Endodermal cell (in vitro differentiated cells): ENCODE measurements at regions not wholly inside any gene's neighbourhood (a gene's known extent, or its start where the extent isn't known, plus 50 kb on each side); places are given as distances from the start of the nearest gene placed in this dataset.

Experiments
- DNase-seq: peaks from one replicate; pipeline ENCODE4 v3.0.0-alpha.2; 2017
- H3K27ac ChIP-seq: 2 replicates; pipeline ENCODE4 v1.5.1; 2013; ENCODE audit warnings: mild to moderate bottlenecking, low read depth, low read length, moderate library complexity
- H3K27me3 ChIP-seq: 2 replicates; pipeline ENCODE4 v1.6.1; 2013; ENCODE audit warnings: mild to moderate bottlenecking, low read length, moderate library complexity; ENCODE audit not compliant: insufficient read depth, control insufficient read depth, poor library complexity, severe bottlenecking
- H3K36me3 ChIP-seq: 2 replicates; pipeline ENCODE4 v1.7.0; 2013; ENCODE audit warnings: mild to moderate bottlenecking, low read length, moderate library complexity; ENCODE audit not compliant: control insufficient read depth, insufficient read depth
- H3K4me1 ChIP-seq: one replicate; pipeline ENCODE4 v1.7.0; 2013; ENCODE audit warnings: low read length; ENCODE audit not compliant: control insufficient read depth, insufficient read depth
- H3K4me3 ChIP-seq: 2 replicates; pipeline ENCODE4 v1.5.1; 2013; ENCODE audit warnings: mild to moderate bottlenecking, low read length, moderate library complexity
- H3K9ac ChIP-seq: 2 replicates; pipeline ENCODE4 v1.6.1; 2013; ENCODE audit warnings: mild to moderate bottlenecking, low read length, moderate library complexity; ENCODE audit not compliant: poor library complexity, severe bottlenecking; ENCODE audit errors: extremely low read depth
- H3K9me3 ChIP-seq: 2 replicates; pipeline ENCODE4 v1.6.1; 2013; ENCODE audit warnings: mild to moderate bottlenecking, low read length, moderate library complexity; ENCODE audit not compliant: control insufficient read depth
- H3K27ac Mint-ChIP-seq: 2 replicates; pipeline ENCODE4 v1.8.0; 2020; ENCODE audit warnings: mixed read lengths
- H3K27me3 Mint-ChIP-seq: 2 replicates; pipeline ENCODE4 v1.8.0; 2021; ENCODE audit warnings: mild to moderate bottlenecking, mixed read lengths; ENCODE audit not compliant: insufficient read depth
- H3K36me3 Mint-ChIP-seq: 2 replicates; pipeline ENCODE4 v1.8.0; 2020; ENCODE audit warnings: low read depth, mixed read lengths
- H3K4me1 Mint-ChIP-seq: 2 replicates; pipeline ENCODE4 v1.8.0; 2020; ENCODE audit warnings: mixed read lengths
- H3K4me3 Mint-ChIP-seq: 2 replicates; pipeline ENCODE4 v1.8.0; 2020; ENCODE audit warnings: mild to moderate bottlenecking, moderate library complexity, mixed read lengths
- H3K9me3 Mint-ChIP-seq: 2 replicates; pipeline ENCODE4 v1.8.0; 2020; ENCODE audit warnings: mild to moderate bottlenecking, mixed read lengths
- CTCF ChIP-seq: fragments of 200-600 bp; sonication (generic); conservative IDR thresholded peaks from 2 replicates; pipeline ENCODE4 v1.5.0; 2021; ENCODE audit warnings: antibody characterized with exemption, mild to moderate bottlenecking
- WGBS, 2 experiments: methylation state at CpG; one replicate each; pipeline versions ENCODE4 v1.1.5 to v1.1.7; 2013; ENCODE audit warnings: missing lambda C conversion rate in 2 of 2, mixed read lengths in 1 of 2; ENCODE audit not compliant: insufficient coverage in 1 of 2, insufficient read length in 1 of 2; 5-methylcytosine and 5-hydroxymethylcytosine counted together

GRCh38 chr12:115158816-115159215 lies 474.8 kb upstream of the TBX3 start:
- peak; percentile 21 for TF ChIP-seq CTCF
- Mint-ChIP-seq H3K27me3 (peaks cover 10% of the 10 kb centered on the region), H3K36me3 (no peaks in the 10 kb centered on the region), H3K27ac (no peak overlapping the region), H3K4me1 (peaks cover 38% of the 10 kb centered on the region), H3K9me3 (no peaks in the 10 kb centered on the region), H3K4me3 (no peak overlapping the region)
- Histone ChIP-seq H3K27me3 (no peaks in the 10 kb centered on the region), H3K9me3 (no peaks in the 10 kb centered on the region), H3K27ac (no peak overlapping the region), H3K36me3 (no peaks in the 10 kb centered on the region), H3K9ac (no peak overlapping the region), H3K4me1 (no peaks in the 10 kb centered on the region), H3K4me3 (no peak overlapping the region)
- WGBS, 2 experiments, result 49 to 90% methylated on average over 2 to 5 of the region's 5 CpGs
- peak; percentile 71 for DNase-seq

GRCh38 chr12:115155665-115156645 lies 472.0 kb upstream of the TBX3 start:
- H3K36me3 ChIP-seq, result no peaks in the 10 kb centered on the region
- TF ChIP-seq CTCF, result no peak
- Mint-ChIP-seq H3K4me1 (peaks cover 21% of the 10 kb centered on the region), H3K36me3 (no peaks in the 10 kb centered on the region), H3K4me3 (no peak overlapping the region), H3K27me3 (peaks cover 14% of the 10 kb centered on the region), H3K27ac (no peak overlapping the region), H3K9me3 (no peaks in the 10 kb centered on the region)
- H3K4me1 ChIP-seq, result no peaks in the 10 kb centered on the region
- no peaks in the 10 kb centered on the region for H3K27me3 ChIP-seq
- no peak overlapping the region for H3K27ac ChIP-seq
- 88 to 96% methylated on average over 5 to 7 of the region's 7 CpGs for WGBS, 2 experiments
- no peak for DNase-seq
- no peak overlapping the region for H3K9ac ChIP-seq
- H3K9me3 ChIP-seq, result no peaks in the 10 kb centered on the region
- H3K4me3 ChIP-seq, result no peak overlapping the region

GRCh38 chr12:115149685-115150378 lies 465.9 kb upstream of the TBX3 start:
- Mint-ChIP-seq H3K4me1 (peaks cover 14% of the 10 kb centered on the region), H3K27ac (no peak overlapping the region), H3K4me3 (no peak overlapping the region), H3K27me3 (peaks cover 18% of the 10 kb centered on the region), H3K36me3 (no peaks in the 10 kb centered on the region), H3K9me3 (no peaks in the 10 kb centered on the region)
- no peaks in the 10 kb centered on the region for H3K4me1 ChIP-seq
- H3K27ac ChIP-seq, result no peak overlapping the region
- peaks cover 6% of the 10 kb centered on the region for H3K27me3 ChIP-seq
- no peaks in the 10 kb centered on the region for H3K36me3 ChIP-seq
- no peaks in the 10 kb centered on the region for H3K9me3 ChIP-seq
- 93 to 94% methylated on average over 6 to 7 of the region's 7 CpGs for WGBS, 2 experiments
- no peak overlapping the region for H3K9ac ChIP-seq
- no peak for TF ChIP-seq CTCF
- no peak for DNase-seq
- no peak overlapping the region for H3K4me3 ChIP-seq
